Gastrocnemius medialis (tissue), 4 donors: ENCODE measurements at regions not wholly inside any gene's neighbourhood (a gene's known extent, or its start where the extent isn't known, plus 50 kb on each side); places are given as distances from the start of the nearest gene placed in this dataset.

ENCODE experiments used
- CTCF ChIP-seq, 5 experiments: fragments of 450-650 bp in 3 of 5; fragments of 200-600 bp in 2 of 5; sonication (generic) in 2 of 5; IDR thresholded peaks in 4 of 5; conservative IDR thresholded peaks in 1 of 5; 1 replicate in 4 of 5; 2 replicates in 1 of 5; pipeline ENCODE4 v1.5.1; 2016 to 2019; ENCODE audit warnings: antibody characterized with exemption in 5 of 5, mild to moderate bottlenecking in 3 of 5, moderate library complexity in 3 of 5
- POLR2A ChIP-seq, 2 donors: fragments of 450-650 bp; IDR thresholded peaks; one replicate each; pipeline ENCODE4 v1.6.1; 2017; ENCODE audit warnings: antibody characterized with exemption in 2 of 2, mild to moderate bottlenecking in 2 of 2, moderate library complexity in 2 of 2

DNA sequence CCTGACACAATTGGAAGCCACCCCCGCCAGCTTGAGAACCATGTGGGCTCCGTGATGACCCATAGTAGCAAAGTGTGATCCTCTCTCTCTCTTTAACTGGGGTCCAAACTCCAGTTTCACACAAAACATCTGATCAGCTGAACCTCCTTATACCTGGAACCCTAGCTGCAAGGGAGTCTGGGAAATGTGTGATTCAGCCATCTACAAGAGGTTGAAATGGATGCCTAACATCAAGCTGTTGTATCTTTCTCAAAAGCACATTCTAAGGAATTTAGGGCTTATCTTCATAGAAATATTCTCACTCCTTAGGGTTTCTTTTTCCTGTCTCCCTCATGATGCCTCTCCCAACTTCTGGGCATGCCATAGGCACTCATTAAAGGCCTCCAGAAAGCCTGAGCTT lies 126.0 kb downstream of the BCOR start:
- TF ChIP-seq CTCF (IDR thresholded peaks at IDR 0.05 in 4 of 5, conservative IDR thresholded peaks at IDR 0.05 in 1 of 5) (no peak), POLR2A (IDR thresholded peaks at IDR 0.05) (no peak)
